C4-2B (cell line): ENCODE measurements at regions not wholly inside any gene's neighbourhood (a gene's known extent, or its start where the extent isn't known, plus 50 kb on each side); places are given as distances from the start of the nearest gene placed in this dataset.
"Not testable (repeated sequence)": the region's sequence is repeated elsewhere in the genome, so short reads cannot be mapped to it uniquely, and the experiment has no call there.

Source experiments
- ZFX ChIP-seq: fragments of 450-650 bp; IDR thresholded peaks from 2 replicates; pipeline ENCODE4 v1.6.1; 2017
- TF ChIP-seq, protein P1 (sequence below): fragments of 450-650 bp; conservative IDR thresholded peaks from 2 replicates; pipeline ENCODE4 v1.5.1; 2017; ENCODE audit warnings: mild to moderate bottlenecking

DNA sequence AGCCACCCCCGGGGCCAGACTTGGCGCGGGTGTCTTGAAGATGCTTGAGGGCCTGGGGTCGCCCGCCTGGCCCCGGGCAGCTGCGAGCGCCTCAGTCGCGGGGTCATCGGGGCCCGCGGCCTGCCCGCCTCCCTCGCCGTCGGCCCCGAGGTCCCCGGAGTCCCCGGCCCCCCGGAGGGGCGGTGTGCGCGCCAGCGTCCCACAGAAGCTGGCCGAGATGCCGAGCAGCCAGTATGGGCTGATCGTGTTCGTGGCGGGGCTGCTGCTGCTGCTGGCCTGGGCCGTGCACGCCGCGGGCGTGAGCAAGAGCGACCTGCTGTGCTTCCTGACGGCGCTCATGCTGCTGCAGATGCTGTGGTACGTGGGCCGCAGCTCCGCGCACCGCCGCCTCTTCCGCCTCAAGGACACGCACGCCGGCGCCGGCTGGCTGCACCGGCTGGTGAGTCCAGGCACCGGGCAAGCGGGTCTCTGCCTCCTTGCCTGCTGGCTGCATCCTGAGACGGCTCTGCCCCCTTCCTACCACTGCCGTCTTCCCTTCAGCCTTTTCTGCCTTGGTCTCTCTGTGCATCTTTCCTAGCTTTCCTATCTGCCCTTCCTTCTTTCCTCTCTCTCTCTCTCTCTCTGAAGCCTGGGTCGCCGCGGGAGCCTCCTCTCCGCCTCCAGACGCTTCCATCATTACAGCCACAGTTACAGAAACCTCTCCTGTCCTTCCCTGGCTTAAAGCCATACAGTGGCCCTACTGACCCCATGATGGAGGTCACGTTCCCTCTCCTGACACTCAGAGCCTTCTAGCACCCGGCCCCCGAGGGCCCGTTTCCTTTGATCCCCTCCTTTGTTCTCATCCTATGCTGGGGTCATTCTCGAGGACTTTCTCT lies 2898.2 kb downstream of the RPIA start:
- TF ChIP-seq, protein P1, sequence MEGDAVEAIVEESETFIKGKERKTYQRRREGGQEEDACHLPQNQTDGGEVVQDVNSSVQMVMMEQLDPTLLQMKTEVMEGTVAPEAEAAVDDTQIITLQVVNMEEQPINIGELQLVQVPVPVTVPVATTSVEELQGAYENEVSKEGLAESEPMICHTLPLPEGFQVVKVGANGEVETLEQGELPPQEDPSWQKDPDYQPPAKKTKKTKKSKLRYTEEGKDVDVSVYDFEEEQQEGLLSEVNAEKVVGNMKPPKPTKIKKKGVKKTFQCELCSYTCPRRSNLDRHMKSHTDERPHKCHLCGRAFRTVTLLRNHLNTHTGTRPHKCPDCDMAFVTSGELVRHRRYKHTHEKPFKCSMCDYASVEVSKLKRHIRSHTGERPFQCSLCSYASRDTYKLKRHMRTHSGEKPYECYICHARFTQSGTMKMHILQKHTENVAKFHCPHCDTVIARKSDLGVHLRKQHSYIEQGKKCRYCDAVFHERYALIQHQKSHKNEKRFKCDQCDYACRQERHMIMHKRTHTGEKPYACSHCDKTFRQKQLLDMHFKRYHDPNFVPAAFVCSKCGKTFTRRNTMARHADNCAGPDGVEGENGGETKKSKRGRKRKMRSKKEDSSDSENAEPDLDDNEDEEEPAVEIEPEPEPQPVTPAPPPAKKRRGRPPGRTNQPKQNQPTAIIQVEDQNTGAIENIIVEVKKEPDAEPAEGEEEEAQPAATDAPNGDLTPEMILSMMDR = not testable (repeated sequence)
- not testable (repeated sequence) for TF ChIP-seq ZFX
